GM06990 (cell line): ENCODE measurements at regions not wholly inside any gene's neighbourhood (a gene's known extent, or its start where the extent isn't known, plus 50 kb on each side); places are given as distances from the start of the nearest gene placed in this dataset.

ENCODE experiments used
- DNase-seq: peaks from one replicate; pipeline ENCODE4 v3.0.0-alpha.2; 2011; ENCODE audit not compliant: insufficient read length; ENCODE audit errors: extremely low read depth
- H3K27me3 ChIP-seq: replicated peaks from 2 replicates; pipeline ENCODE4 v1.6.0; 2011; ENCODE audit warnings: low read length; ENCODE audit not compliant: control insufficient read depth, insufficient read depth
- H3K36me3 ChIP-seq: 2 replicates; pipeline ENCODE4 v1.5.1; 2011; ENCODE audit warnings: low read length; ENCODE audit not compliant: control insufficient read depth, insufficient read depth
- H3K4me3 ChIP-seq: replicated peaks from 2 replicates; pipeline ENCODE4 v1.5.1; 2011; ENCODE audit warnings: low read depth, mild to moderate bottlenecking, control low read depth, low read length
- TF ChIP-seq, protein P1 (sequence below): IDR thresholded peaks from 2 replicates; pipeline ENCODE4 v1.5.1; 2011; ENCODE audit warnings: low read length, control low read depth, mild to moderate bottlenecking, inconsistent platforms; ENCODE audit not compliant: insufficient read depth, poor library complexity, severe bottlenecking

DNA sequence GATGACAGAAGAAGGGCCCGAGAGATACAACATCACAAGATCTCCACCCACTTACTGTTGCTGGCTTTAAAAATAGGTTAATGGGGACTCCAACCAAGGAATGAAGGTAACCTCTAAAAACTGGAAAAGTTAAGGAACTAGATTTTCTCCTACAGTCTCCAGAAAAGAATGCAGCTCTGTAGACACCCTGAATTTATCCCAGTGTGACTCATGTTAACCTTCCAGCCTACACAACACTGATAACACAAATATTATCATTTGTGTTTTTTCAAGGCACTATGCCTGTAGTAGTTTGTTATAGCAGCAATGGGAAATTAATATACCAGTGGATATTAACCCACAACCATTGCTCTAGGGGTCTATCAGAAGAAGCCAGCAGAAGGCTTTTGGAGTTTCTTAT lies 730.7 kb upstream of the ZP4 start:
- DNase-seq = no peak
- Histone ChIP-seq H3K27me3 (no peaks in the 10 kb centered on the region), H3K4me3 (no peak overlapping the region), H3K36me3 (no peaks in the 10 kb centered on the region)
- TF ChIP-seq, protein P1, sequence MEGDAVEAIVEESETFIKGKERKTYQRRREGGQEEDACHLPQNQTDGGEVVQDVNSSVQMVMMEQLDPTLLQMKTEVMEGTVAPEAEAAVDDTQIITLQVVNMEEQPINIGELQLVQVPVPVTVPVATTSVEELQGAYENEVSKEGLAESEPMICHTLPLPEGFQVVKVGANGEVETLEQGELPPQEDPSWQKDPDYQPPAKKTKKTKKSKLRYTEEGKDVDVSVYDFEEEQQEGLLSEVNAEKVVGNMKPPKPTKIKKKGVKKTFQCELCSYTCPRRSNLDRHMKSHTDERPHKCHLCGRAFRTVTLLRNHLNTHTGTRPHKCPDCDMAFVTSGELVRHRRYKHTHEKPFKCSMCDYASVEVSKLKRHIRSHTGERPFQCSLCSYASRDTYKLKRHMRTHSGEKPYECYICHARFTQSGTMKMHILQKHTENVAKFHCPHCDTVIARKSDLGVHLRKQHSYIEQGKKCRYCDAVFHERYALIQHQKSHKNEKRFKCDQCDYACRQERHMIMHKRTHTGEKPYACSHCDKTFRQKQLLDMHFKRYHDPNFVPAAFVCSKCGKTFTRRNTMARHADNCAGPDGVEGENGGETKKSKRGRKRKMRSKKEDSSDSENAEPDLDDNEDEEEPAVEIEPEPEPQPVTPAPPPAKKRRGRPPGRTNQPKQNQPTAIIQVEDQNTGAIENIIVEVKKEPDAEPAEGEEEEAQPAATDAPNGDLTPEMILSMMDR = no peak

DNA sequence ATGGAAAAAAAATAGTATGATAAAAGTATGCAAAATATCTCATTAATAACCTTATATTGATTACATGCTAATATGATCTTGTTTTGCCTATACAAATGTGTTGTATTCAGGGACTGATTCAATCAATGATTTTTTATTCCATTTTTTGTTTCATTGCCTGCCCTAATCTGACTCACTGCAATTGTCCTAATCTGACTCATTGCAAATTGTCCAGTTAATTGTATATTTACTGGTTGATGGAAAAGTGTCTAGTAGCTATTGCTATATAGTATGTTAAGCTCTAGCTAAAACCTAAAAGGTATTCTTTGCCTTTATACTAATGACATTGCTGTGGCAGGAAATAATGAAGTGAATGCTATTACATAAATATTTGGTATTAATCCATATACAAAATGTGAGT lies 728.9 kb upstream of the ZP4 start:
- TF ChIP-seq, protein P1 = no peak
- H3K27me3 ChIP-seq = no peaks in the 10 kb centered on the region
- H3K4me3 ChIP-seq = no peak overlapping the region
- H3K36me3 ChIP-seq = no peaks in the 10 kb centered on the region
- DNase-seq = no peak

- TF ChIP-seq, protein P1 = no peak
- Histone ChIP-seq H3K36me3 (no peaks in the 10 kb centered on the region), H3K27me3 (no peaks in the 10 kb centered on the region), H3K4me3 (no peak overlapping the region)
- DNase-seq = no peak
Measured at GRCh38 chr1:238611406-238611805, 720.7 kb upstream of the ZP4 start.

- Histone ChIP-seq H3K4me3 (no peak overlapping the region), H3K27me3 (no peaks in the 10 kb centered on the region), H3K36me3 (no peaks in the 10 kb centered on the region)
- TF ChIP-seq, protein P1 = no peak
- no peak for DNase-seq
Measured at GRCh38 chr1:238608144-238608543, 717.4 kb upstream of the ZP4 start.

GRCh38 chr1:238606896-238607295 lies 716.2 kb upstream of the ZP4 start:
- no peak for DNase-seq
- TF ChIP-seq, protein P1 = no peak
- Histone ChIP-seq H3K4me3 (no peak overlapping the region), H3K36me3 (no peaks in the 10 kb centered on the region), H3K27me3 (no peaks in the 10 kb centered on the region)

DNA sequence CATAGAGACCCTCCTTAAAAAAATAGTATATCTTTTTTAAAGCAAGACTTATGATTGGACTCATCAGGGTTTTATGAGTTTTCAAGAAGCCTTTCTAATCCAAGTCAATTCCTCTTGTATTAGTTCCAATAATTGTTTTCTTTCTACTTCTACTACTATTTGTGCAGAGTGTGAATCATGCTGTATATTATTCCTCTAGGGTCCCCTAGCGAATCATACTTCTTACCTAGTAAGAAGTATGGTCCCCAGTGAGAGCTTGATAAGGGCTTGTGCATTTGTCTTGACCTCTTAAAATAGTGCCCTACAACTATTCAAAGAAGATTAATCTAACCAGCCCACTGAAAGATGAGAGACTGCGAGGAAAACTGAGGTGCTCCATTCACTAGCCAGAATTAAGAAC lies 715.7 kb upstream of the ZP4 start:
- no peak for DNase-seq
- H3K27me3 ChIP-seq = no peaks in the 10 kb centered on the region
- no peaks in the 10 kb centered on the region for H3K36me3 ChIP-seq
- TF ChIP-seq, protein P1 = no peak
- no peak overlapping the region for H3K4me3 ChIP-seq
